ENCODE measurements at regions not wholly inside any gene's neighbourhood (a gene's known extent, or its start where the extent isn't known, plus 50 kb on each side); places are given as distances from the start of the nearest gene placed in this dataset.

GRCh38 chr10:69684020-69684980 lies 54.3 kb downstream of the FAM241B start:
- DNase-seq: no peak

- DNase-seq: no peak
Observed at GRCh38 chr10:69684981-69685353, 54.9 kb downstream of the FAM241B start.

GRCh38 chr10:69685426-69685801 lies 55.4 kb downstream of the FAM241B start:
- no peak for DNase-seq

GRCh38 chr10:69685802-69686585 lies 55.9 kb downstream of the FAM241B start:
- DNase-seq: no peak

- no peak for DNase-seq
Observed at GRCh38 chr10:69686866-69687265, 56.8 kb downstream of the FAM241B start.

- DNase-seq: no peak
Observed at GRCh38 chr10:69687426-69687825, 57.4 kb downstream of the FAM241B start.

- DNase-seq: no peak
Observed at GRCh38 chr10:69692267-69692666, 62.2 kb downstream of the FAM241B start.

GRCh38 chr10:69692891-69693290 lies 62.8 kb downstream of the FAM241B start:
- no peak for DNase-seq

- no peak for DNase-seq
Observed at GRCh38 chr10:69693886-69694285, 63.8 kb downstream of the FAM241B start.

- DNase-seq: peak; percentile 73
Observed at GRCh38 chr10:69696073-69696731, 66.2 kb downstream of the FAM241B start.

- no peak for DNase-seq
Observed at GRCh38 chr10:69697006-69697405, 67.0 kb downstream of the FAM241B start.

- DNase-seq: no peak
Observed at GRCh38 chr10:69703256-69703655, 73.2 kb downstream of the FAM241B start.

- DNase-seq: peak; percentile 35
Observed at GRCh38 chr10:69703766-69704630, 74.0 kb downstream of the FAM241B start.

- no peak for DNase-seq
Observed at GRCh38 chr10:69709366-69709941, 79.4 kb downstream of the FAM241B start.

- DNase-seq: no peak
Observed at GRCh38 chr10:69710008-69710888, 80.2 kb downstream of the FAM241B start.

GRCh38 chr10:69712342-69712741 lies 82.3 kb downstream of the FAM241B start:
- no peak for DNase-seq

- no peak for DNase-seq
Observed at GRCh38 chr10:69714572-69714971, 84.5 kb downstream of the FAM241B start.

GRCh38 chr10:69715156-69715898 lies 85.3 kb downstream of the FAM241B start:
- no peak for DNase-seq

GRCh38 chr10:69715899-69716606 lies 85.7 kb upstream of the COL13A1 start:
- DNase-seq: no peak

Measured in NCI-H226 (cell line).